HG03571 (cell line): ENCODE measurements at regions not wholly inside any gene's neighbourhood (a gene's known extent, or its start where the extent isn't known, plus 50 kb on each side); places are given as distances from the start of the nearest gene placed in this dataset.

Source experiments
- ATAC-seq: cut with Tn5 transposase; IDR thresholded peaks from one replicate; pipeline ENCODE4 v1.9.1; 2021; ENCODE audit not compliant: unreplicated experiment

- ATAC-seq = no peak
These were observed 64.0 kb upstream of the CHRM3 start for GRCh38 chr1:239322369-239322768.

- no peak for ATAC-seq
These were observed 64.5 kb upstream of the CHRM3 start for GRCh38 chr1:239321877-239322276.

GRCh38 chr1:239317948-239318347 is 68.4 kb upstream of the CHRM3 start:
- ATAC-seq = no peak

- ATAC-seq = no peak
These were observed 70.6 kb upstream of the CHRM3 start for GRCh38 chr1:239315631-239316217.

GRCh38 chr1:239311331-239311730 is 75.0 kb upstream of the CHRM3 start:
- ATAC-seq = no peak

- ATAC-seq = no peak
These were observed 77.6 kb upstream of the CHRM3 start for GRCh38 chr1:239308701-239309333.

GRCh38 chr1:239307886-239308285 is 78.5 kb upstream of the CHRM3 start:
- ATAC-seq = no peak

- ATAC-seq = no peak
These were observed 79.9 kb upstream of the CHRM3 start for GRCh38 chr1:239306426-239306825.

GRCh38 chr1:239303289-239303688 is 83.1 kb upstream of the CHRM3 start:
- ATAC-seq = no peak

GRCh38 chr1:239302696-239303095 is 83.7 kb upstream of the CHRM3 start:
- no peak for ATAC-seq

GRCh38 chr1:239301251-239301650 is 85.1 kb upstream of the CHRM3 start:
- no peak for ATAC-seq

- ATAC-seq = no peak
These were observed 88.5 kb upstream of the CHRM3 start for GRCh38 chr1:239297910-239298309.

GRCh38 chr1:239293350-239294110 is 92.8 kb upstream of the CHRM3 start:
- ATAC-seq = no peak

- no peak for ATAC-seq
These were observed 97.4 kb upstream of the CHRM3 start for GRCh38 chr1:239288820-239289554.

- ATAC-seq = no peak
These were observed 99.1 kb upstream of the CHRM3 start for GRCh38 chr1:239287296-239287695.

GRCh38 chr1:239283216-239283615 is 103.2 kb upstream of the CHRM3 start:
- ATAC-seq = no peak

GRCh38 chr1:239282411-239282810 is 104.0 kb upstream of the CHRM3 start:
- no peak for ATAC-seq

GRCh38 chr1:239276051-239276450 is 110.3 kb upstream of the CHRM3 start:
- ATAC-seq = no peak

GRCh38 chr1:239274242-239274830 is 112.0 kb upstream of the CHRM3 start:
- no peak for ATAC-seq

- ATAC-seq = no peak
These were observed 115.9 kb upstream of the CHRM3 start for GRCh38 chr1:239270509-239270908.

- no peak for ATAC-seq
These were observed 116.7 kb upstream of the CHRM3 start for GRCh38 chr1:239269706-239270105.
